Nephron progenitor cell (in vitro differentiated cells): ENCODE measurements at regions not wholly inside any gene's neighbourhood (a gene's known extent, or its start where the extent isn't known, plus 50 kb on each side); places are given as distances from the start of the nearest gene placed in this dataset.

ENCODE experiments used
- DNase-seq: peaks from one replicate; pipeline ENCODE4 v3.0.0; 2021
- H3K27ac Mint-ChIP-seq: 2 replicates; pipeline ENCODE4 v1.8.0; 2021; ENCODE audit warnings: mild to moderate bottlenecking, moderate library complexity, mixed read lengths
- H3K27me3 Mint-ChIP-seq: 2 replicates; pipeline ENCODE4 v1.8.0; 2021; ENCODE audit warnings: mild to moderate bottlenecking, low read depth, mixed read lengths; ENCODE audit not compliant: poor library complexity
- H3K36me3 Mint-ChIP-seq: 2 replicates; pipeline ENCODE4 v1.8.0; 2021; ENCODE audit warnings: low read depth, mixed read lengths
- H3K4me1 Mint-ChIP-seq: 2 replicates; pipeline ENCODE4 v1.8.0; 2021; ENCODE audit warnings: mixed read lengths
- H3K4me3 Mint-ChIP-seq: 2 replicates; pipeline ENCODE4 v1.8.0; 2021; ENCODE audit warnings: mild to moderate bottlenecking, moderate library complexity, mixed read lengths
- H3K9me3 Mint-ChIP-seq: 2 replicates; pipeline ENCODE4 v1.8.0; 2021; ENCODE audit warnings: mild to moderate bottlenecking, moderate library complexity, mixed read lengths
- TF ChIP-seq, protein P1 (sequence below): fragments of 200-600 bp; sonication (generic); IDR thresholded peaks from 2 replicates; pipeline ENCODE4 v1.5.0; 2021; ENCODE audit warnings: antibody characterized with exemption

DNA sequence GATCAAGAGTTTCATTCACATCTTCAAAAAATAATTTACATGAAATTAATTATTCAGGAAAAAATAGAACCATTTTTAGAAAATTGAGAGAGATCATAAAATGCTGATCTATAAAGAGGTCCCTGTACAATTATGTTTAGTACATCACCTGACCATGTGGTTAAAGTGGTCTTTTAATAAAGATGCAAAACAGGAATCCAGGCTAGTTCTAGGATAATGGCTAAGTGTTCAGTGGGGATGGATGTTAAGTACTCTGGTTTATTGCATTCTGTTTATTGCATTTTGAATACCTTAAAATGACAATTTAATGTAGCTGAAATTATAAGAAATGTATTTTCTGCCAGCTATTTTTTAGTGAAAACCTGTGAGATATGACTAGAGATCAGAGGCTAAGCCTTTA lies 72.0 kb upstream of the SMC2 start:
- Mint-ChIP-seq H3K4me1 (no peaks in the 10 kb centered on the region), H3K36me3 (no peaks in the 10 kb centered on the region), H3K9me3 (no peaks in the 10 kb centered on the region), H3K27me3 (no peaks in the 10 kb centered on the region), H3K27ac (no peak overlapping the region), H3K4me3 (no peak overlapping the region)
- DNase-seq = no peak
- TF ChIP-seq, protein P1, sequence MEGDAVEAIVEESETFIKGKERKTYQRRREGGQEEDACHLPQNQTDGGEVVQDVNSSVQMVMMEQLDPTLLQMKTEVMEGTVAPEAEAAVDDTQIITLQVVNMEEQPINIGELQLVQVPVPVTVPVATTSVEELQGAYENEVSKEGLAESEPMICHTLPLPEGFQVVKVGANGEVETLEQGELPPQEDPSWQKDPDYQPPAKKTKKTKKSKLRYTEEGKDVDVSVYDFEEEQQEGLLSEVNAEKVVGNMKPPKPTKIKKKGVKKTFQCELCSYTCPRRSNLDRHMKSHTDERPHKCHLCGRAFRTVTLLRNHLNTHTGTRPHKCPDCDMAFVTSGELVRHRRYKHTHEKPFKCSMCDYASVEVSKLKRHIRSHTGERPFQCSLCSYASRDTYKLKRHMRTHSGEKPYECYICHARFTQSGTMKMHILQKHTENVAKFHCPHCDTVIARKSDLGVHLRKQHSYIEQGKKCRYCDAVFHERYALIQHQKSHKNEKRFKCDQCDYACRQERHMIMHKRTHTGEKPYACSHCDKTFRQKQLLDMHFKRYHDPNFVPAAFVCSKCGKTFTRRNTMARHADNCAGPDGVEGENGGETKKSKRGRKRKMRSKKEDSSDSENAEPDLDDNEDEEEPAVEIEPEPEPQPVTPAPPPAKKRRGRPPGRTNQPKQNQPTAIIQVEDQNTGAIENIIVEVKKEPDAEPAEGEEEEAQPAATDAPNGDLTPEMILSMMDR = no peak

DNA sequence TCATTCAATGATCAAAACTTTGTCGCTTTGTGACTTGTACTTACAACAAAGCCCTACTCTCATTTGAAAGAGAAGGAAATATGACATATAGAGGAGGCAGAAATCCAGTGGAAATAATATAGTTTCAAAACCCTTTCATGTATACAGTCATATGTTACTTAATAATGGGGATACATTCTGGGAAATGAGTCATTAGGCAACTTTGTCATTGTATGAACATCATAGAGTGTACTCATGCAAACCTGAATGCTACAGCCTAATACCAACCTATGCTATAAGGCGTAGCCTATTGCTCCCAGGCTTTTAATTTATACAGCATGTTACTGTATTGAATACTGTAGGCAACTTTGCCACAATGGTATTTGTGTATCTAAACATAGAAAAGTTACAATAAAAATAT lies 69.0 kb upstream of the SMC2 start:
- Mint-ChIP-seq H3K36me3 (no peaks in the 10 kb centered on the region), H3K4me1 (no peaks in the 10 kb centered on the region), H3K4me3 (no peak overlapping the region), H3K9me3 (no peaks in the 10 kb centered on the region), H3K27ac (no peak overlapping the region), H3K27me3 (no peaks in the 10 kb centered on the region)
- DNase-seq = no peak
- TF ChIP-seq, protein P1 = no peak

DNA sequence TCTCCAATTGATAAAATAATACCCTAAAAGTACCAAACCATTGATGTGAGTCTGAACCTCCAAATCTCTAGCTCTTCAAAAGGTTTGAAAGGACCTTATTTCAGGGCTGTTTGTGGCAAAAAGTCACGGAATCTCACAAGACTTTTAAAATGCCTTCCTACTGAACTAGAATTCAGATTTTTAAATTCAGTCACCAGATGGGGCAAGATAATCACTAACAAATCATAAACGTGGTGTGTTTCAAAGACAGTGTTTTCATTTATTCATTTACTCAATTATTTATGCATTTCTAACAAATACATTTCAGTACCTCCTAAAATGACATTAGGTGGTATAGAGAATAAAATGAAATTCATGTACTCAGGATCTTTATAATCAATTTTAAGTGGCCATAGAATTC lies 68.2 kb upstream of the SMC2 start:
- Mint-ChIP-seq H3K4me3 (no peak overlapping the region), H3K4me1 (no peaks in the 10 kb centered on the region), H3K27ac (no peak overlapping the region), H3K36me3 (no peaks in the 10 kb centered on the region), H3K27me3 (no peaks in the 10 kb centered on the region), H3K9me3 (no peaks in the 10 kb centered on the region)
- TF ChIP-seq, protein P1 = no peak
- no peak for DNase-seq

DNA sequence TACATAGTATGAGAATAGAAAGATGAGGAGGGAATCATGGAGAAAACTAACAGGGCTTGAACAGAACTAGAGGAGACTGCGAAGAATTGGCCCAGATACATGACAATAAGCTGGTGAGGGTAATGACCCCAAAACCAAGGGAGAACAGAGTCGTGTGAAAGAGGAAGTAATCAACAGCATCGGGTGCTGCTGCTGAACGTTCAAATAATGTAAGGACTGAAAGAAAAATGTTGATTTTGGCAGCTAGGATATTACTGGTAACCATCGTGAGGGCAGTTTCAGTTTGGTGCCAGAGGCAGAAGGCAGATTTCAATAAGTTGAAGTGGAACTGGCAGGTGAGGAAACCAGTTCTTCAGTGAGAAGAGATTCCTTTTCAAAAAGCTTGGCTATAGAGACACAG lies 66.8 kb upstream of the SMC2 start:
- TF ChIP-seq, protein P1 = no peak
- no peaks in the 10 kb centered on the region for H3K4me1 Mint-ChIP-seq
- H3K36me3 Mint-ChIP-seq = no peaks in the 10 kb centered on the region
- no peaks in the 10 kb centered on the region for H3K9me3 Mint-ChIP-seq
- no peak overlapping the region for H3K4me3 Mint-ChIP-seq
- H3K27me3 Mint-ChIP-seq = no peaks in the 10 kb centered on the region
- no peak for DNase-seq
- no peak overlapping the region for H3K27ac Mint-ChIP-seq

DNA sequence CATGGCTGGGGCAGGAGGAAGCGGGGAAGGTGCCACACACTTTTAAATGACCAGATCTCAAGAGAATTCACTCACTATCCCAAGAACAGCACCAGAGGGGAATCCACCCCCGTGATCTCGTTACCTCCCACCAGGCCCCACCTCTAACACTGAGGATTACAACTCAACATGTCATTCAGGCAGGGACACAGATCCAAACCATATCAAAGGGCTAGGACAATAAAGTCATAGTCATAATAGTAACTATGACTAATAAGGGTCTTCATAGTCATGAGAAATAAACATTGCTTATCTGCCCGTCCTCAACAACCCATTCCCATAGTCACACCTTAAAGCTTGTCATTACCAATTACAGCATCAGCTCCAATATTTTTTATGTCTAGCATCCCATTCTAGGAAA lies 65.3 kb upstream of the SMC2 start:
- Mint-ChIP-seq H3K27ac (no peak overlapping the region), H3K9me3 (no peaks in the 10 kb centered on the region), H3K36me3 (no peaks in the 10 kb centered on the region), H3K4me1 (no peaks in the 10 kb centered on the region), H3K27me3 (no peaks in the 10 kb centered on the region), H3K4me3 (no peak overlapping the region)
- no peak for DNase-seq
- TF ChIP-seq, protein P1 = no peak
